HG02943 (cell line): ENCODE measurements at regions not wholly inside any gene's neighbourhood (a gene's known extent, or its start where the extent isn't known, plus 50 kb on each side); places are given as distances from the start of the nearest gene placed in this dataset.
"Not testable (repeated sequence)": the region's sequence is repeated elsewhere in the genome, so short reads cannot be mapped to it uniquely, and the experiment has no call there.

Source experiments
- ATAC-seq: cut with Tn5 transposase; IDR thresholded peaks from one replicate; pipeline ENCODE4 v1.9.1; 2021; ENCODE audit warnings: mild to moderate bottlenecking, low read depth, moderate library complexity; ENCODE audit not compliant: unreplicated experiment

GRCh38 chr4:125262502-125262901 lies 52.3 kb upstream of the FAT4 start:
- ATAC-seq = no peak

GRCh38 chr4:125262079-125262478 lies 52.7 kb upstream of the FAT4 start:
- no peak for ATAC-seq

GRCh38 chr4:125254106-125254505 lies 60.6 kb upstream of the FAT4 start:
- ATAC-seq = no peak

GRCh38 chr4:125244848-125245450 lies 69.8 kb upstream of the FAT4 start:
- ATAC-seq = no peak

- ATAC-seq = no peak
Measured at GRCh38 chr4:125243789-125244397, 70.9 kb upstream of the FAT4 start.

- ATAC-seq = no peak
Measured at GRCh38 chr4:125235971-125236370, 78.8 kb upstream of the FAT4 start.

GRCh38 chr4:125231661-125232060 lies 83.1 kb upstream of the FAT4 start:
- no peak for ATAC-seq

- no peak for ATAC-seq
Measured at GRCh38 chr4:125229596-125230058, 85.1 kb upstream of the FAT4 start.

GRCh38 chr4:125225806-125226205 lies 88.9 kb upstream of the FAT4 start:
- ATAC-seq = no peak

- no peak for ATAC-seq
Measured at GRCh38 chr4:125200556-125200955, 114.2 kb upstream of the FAT4 start.

GRCh38 chr4:125198916-125199315 lies 115.8 kb upstream of the FAT4 start:
- no peak for ATAC-seq

- ATAC-seq = not testable (repeated sequence)
Measured at GRCh38 chr4:125191874-125192459, 122.8 kb upstream of the FAT4 start.

- no peak for ATAC-seq
Measured at GRCh38 chr4:125191232-125191631, 123.5 kb upstream of the FAT4 start.

- no peak for ATAC-seq
Measured at GRCh38 chr4:125187226-125188176, 127.3 kb upstream of the FAT4 start.

- no peak for ATAC-seq
Measured at GRCh38 chr4:125184116-125184515, 130.6 kb upstream of the FAT4 start.

- no peak for ATAC-seq
Measured at GRCh38 chr4:125181804-125182203, 133.0 kb upstream of the FAT4 start.

- ATAC-seq = no peak
Measured at GRCh38 chr4:125179727-125180126, 135.0 kb upstream of the FAT4 start.

- no peak for ATAC-seq
Measured at GRCh38 chr4:125169192-125169591, 145.6 kb upstream of the FAT4 start.

- ATAC-seq = no peak
Measured at GRCh38 chr4:125168531-125168930, 146.2 kb upstream of the FAT4 start.

- ATAC-seq = not testable (repeated sequence)
Measured at GRCh38 chr4:125166012-125166411, 148.7 kb upstream of the FAT4 start.

GRCh38 chr4:125159001-125159400 lies 155.8 kb upstream of the FAT4 start:
- no peak for ATAC-seq
